ENCODE measurements at regions not wholly inside any gene's neighbourhood (a gene's known extent, or its start where the extent isn't known, plus 50 kb on each side); places are given as distances from the start of the nearest gene placed in this dataset.
"Not testable (repeated sequence)": the region's sequence is repeated elsewhere in the genome, so short reads cannot be mapped to it uniquely, and the experiment has no call there.

DNA sequence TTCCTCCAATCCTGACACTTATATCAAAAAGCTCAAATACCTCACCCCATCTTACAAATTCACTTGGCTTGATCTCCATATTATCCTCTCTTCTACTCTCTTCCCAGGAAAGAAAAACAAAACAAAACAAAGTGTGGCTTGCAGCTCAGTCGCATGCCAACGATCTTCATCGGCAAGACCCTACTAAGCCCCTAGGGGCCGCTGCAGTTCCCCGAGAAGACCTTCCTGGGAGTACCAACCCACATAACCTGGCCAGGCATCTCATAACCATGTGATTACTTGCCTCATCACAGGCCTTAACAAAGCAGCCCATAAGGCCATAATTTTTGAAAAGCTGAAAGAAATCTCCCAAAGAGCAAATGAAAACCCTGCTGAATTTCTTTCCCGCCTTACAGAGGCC, 103.7 kb downstream of the ZNF92 start:
- Histone ChIP-seq H3K4ac (ENCODE audit: low read depth, low read length) (no peak overlapping the region), H3K23ac (ENCODE audit: low read length) (no peak overlapping the region)
- DNase-seq = peak; percentile 81

DNA sequence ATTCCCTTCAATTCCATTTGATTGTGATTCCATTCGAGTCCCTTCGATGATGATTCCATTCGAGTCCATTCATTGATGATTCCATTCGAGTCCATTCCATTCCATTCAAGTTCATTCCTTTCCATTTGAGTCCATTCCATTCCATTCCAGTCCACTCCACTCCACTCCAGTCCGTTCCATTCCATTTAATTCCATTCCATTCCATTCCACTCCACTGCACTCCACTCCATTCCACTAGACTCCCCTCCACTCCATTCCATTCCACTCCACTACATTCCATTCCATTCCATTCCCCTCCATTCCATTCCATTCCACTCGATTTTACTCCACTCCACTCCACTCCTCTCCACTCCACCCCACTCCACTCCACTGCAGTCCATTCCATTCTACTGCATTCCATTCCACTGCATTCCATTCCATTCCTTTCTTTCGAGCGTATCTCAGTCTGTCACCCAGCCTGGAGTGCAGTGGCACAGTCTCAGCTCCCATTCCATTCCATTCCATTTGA, 115.7 kb downstream of the ZNF92 start:
- no peak overlapping the region for H3K23ac ChIP-seq (ENCODE audit: low read length)
- no peaks in the 10 kb centered on the region for H3K79me1 ChIP-seq (ENCODE audit: low read length)
- no peak overlapping the region for H2BK15ac ChIP-seq (replicated peaks; ENCODE audit: low read depth)
- no peak overlapping the region for H3K18ac ChIP-seq (ENCODE audit: low read length)
- no peak overlapping the region for H2AK5ac ChIP-seq (ENCODE audit: low read length)
- H3K27ac ChIP-seq (ENCODE audit: low read depth, low read length) = no peak overlapping the region
- H3K4ac ChIP-seq (ENCODE audit: low read depth, low read length) = no peak overlapping the region
- WGBS (ENCODE audit: extremely low coverage, insufficient coverage, low lambda C conversion rate) = 100% methylated on average over 1 of the region's 8 CpGs
- H3K4me3 ChIP-seq (ENCODE audit: low read length) = no peak overlapping the region
- DNase-seq = no peak
- H3K9ac ChIP-seq (ENCODE audit: low read length) = no peak overlapping the region
- H3K36me3 ChIP-seq (ENCODE audit: control insufficient read depth, insufficient read depth, low read length) = no peaks in the 10 kb centered on the region
- no peak overlapping the region for H2BK120ac ChIP-seq (ENCODE audit: low read depth, low read length)
- H2BK5ac ChIP-seq (ENCODE audit: low read length) = no peak overlapping the region
- H4K5ac ChIP-seq (ENCODE audit: low read length) = no peak overlapping the region
- H4K8ac ChIP-seq (ENCODE audit: low read depth, low read length) = no peak overlapping the region
- no peak overlapping the region for H3K4me2 ChIP-seq (ENCODE audit: low read length)
- no peaks in the 10 kb centered on the region for H3K27me3 ChIP-seq (ENCODE audit: insufficient read depth, low read length, poor library complexity)
- H3K4me1 ChIP-seq (ENCODE audit: control insufficient read depth, low read depth, low read length) = no peaks in the 10 kb centered on the region
- H3K79me2 ChIP-seq (ENCODE audit: control insufficient read depth, insufficient read depth, low read length) = no peaks in the 10 kb centered on the region
- H3K56ac ChIP-seq (ENCODE audit: low read length) = no peak overlapping the region

More for the DNA sequence above, 103.7 kb downstream of the ZNF92 start:
- Histone ChIP-seq H3K4me1 (ENCODE audit: control insufficient read depth, low read depth, low read length) (no peaks in the 10 kb centered on the region), H2BK15ac (replicated peaks; ENCODE audit: low read depth) (no peak overlapping the region), H3K79me1 (ENCODE audit: low read length) (no peaks in the 10 kb centered on the region), H3K36me3 (ENCODE audit: control insufficient read depth, insufficient read depth, low read length) (no peaks in the 10 kb centered on the region), H3K4me3 (ENCODE audit: low read length) (no peak overlapping the region), H3K9ac (ENCODE audit: low read length) (no peak overlapping the region), H3K27me3 (ENCODE audit: insufficient read depth, low read length, poor library complexity) (no peaks in the 10 kb centered on the region), H4K8ac (ENCODE audit: low read depth, low read length) (no peak overlapping the region), H2BK120ac (ENCODE audit: low read depth, low read length) (no peak overlapping the region), H2BK5ac (ENCODE audit: low read length) (no peak overlapping the region), H3K56ac (ENCODE audit: low read length) (no peak overlapping the region), H3K79me2 (ENCODE audit: control insufficient read depth, insufficient read depth, low read length) (no peaks in the 10 kb centered on the region), H3K27ac (ENCODE audit: low read depth, low read length) (no peak overlapping the region), H3K4me2 (ENCODE audit: low read length) (no peak overlapping the region), H3K18ac (ENCODE audit: low read length) (no peak overlapping the region), H2AK5ac (ENCODE audit: low read length) (no peak overlapping the region), H4K5ac (ENCODE audit: low read length) (no peak overlapping the region)
- WGBS (ENCODE audit: extremely low coverage, insufficient coverage, low lambda C conversion rate) = no CpG with 5 or more reads among the region's 6 CpGs

DNA sequence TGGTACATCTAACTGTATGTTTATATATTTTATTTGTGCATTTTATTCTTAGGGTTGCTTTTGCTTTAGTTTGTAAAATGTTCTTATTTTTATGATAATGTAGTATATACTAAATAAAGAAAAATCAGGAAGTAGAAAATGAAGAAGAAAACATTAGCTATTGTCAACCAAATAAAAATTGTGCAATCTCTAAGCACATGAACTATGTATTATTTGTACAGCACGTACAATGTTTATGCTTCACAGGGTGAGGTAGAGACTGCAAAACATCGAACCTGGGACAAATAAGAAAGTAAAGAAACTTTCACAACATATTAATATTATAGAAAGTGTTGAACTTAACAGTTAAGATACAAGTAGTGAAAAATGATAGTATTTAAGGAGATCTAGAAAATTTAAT, 123.0 kb downstream of the ZNF92 start:
- no CpG with 5 or more reads among the region's 2 CpGs for WGBS (ENCODE audit: extremely low coverage, insufficient coverage, low lambda C conversion rate)
- not testable (repeated sequence) for H3K23ac ChIP-seq (ENCODE audit: low read length); H2AK5ac ChIP-seq (ENCODE audit: low read length); H3K56ac ChIP-seq (ENCODE audit: low read length); H3K4me2 ChIP-seq (ENCODE audit: low read length); H2BK5ac ChIP-seq (ENCODE audit: low read length); H3K9ac ChIP-seq (ENCODE audit: low read length); H3K4me3 ChIP-seq (ENCODE audit: low read length); H3K79me1 ChIP-seq (ENCODE audit: low read length); H3K4me1 ChIP-seq (ENCODE audit: control insufficient read depth, low read depth, low read length); H3K79me2 ChIP-seq (ENCODE audit: control insufficient read depth, insufficient read depth, low read length); H3K4ac ChIP-seq (ENCODE audit: low read depth, low read length); DNase-seq; H3K36me3 ChIP-seq (ENCODE audit: control insufficient read depth, insufficient read depth, low read length); H2BK120ac ChIP-seq (ENCODE audit: low read depth, low read length); H3K27ac ChIP-seq (ENCODE audit: low read depth, low read length); H2BK15ac ChIP-seq (replicated peaks; ENCODE audit: low read depth); H3K18ac ChIP-seq (ENCODE audit: low read length); H3K27me3 ChIP-seq (ENCODE audit: insufficient read depth, low read length, poor library complexity); H4K5ac ChIP-seq (ENCODE audit: low read length); H4K8ac ChIP-seq (ENCODE audit: low read depth, low read length)

DNA sequence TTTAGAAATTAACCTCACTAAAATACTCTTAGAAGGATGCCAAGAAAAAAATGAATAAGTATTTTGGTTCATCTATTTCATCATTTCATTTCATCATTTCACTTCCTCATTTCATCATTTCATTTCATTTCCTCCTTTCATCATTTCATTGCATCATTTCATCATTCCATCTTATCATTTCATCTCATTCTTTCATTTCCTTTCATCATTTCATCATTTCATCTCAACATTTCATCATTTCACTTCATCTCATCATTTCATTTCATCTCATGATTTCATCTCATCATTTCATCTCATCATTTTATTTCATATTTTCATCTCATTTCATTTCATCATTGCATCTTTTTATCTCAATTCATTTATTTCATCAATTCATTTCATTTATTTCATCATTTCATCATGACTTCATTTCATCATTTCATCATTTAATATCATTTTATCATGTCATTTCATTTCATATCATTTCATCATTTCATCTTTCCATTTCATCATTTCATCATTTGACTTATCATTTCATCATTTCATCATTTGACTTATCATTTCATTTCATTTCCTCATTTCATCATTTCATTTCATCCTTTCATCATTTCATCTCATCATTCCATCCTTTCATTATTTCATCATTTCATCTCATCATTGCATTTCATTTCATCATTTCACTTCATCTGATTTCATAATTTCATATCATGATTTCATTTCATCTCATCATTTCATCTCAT, 129.9 kb downstream of the ZNF92 start:
- H4K5ac ChIP-seq (ENCODE audit: low read length) = no peak overlapping the region
- no peak overlapping the region for H3K4me2 ChIP-seq (ENCODE audit: low read length)
- no peak overlapping the region for H2BK120ac ChIP-seq (ENCODE audit: low read depth, low read length)
- no peak overlapping the region for H3K56ac ChIP-seq (ENCODE audit: low read length)
- no peak overlapping the region for H4K8ac ChIP-seq (ENCODE audit: low read depth, low read length)
- no peak for DNase-seq
- no peak overlapping the region for H3K4me3 ChIP-seq (ENCODE audit: low read length)
- H3K23ac ChIP-seq (ENCODE audit: low read length) = no peak overlapping the region
- H3K27ac ChIP-seq (ENCODE audit: low read depth, low read length) = no peak overlapping the region
- H2BK5ac ChIP-seq (ENCODE audit: low read length) = no peak overlapping the region
- H3K4me1 ChIP-seq (ENCODE audit: control insufficient read depth, low read depth, low read length) = no peaks in the 10 kb centered on the region
- H3K27me3 ChIP-seq (ENCODE audit: insufficient read depth, low read length, poor library complexity) = no peaks in the 10 kb centered on the region
- no peaks in the 10 kb centered on the region for H3K79me1 ChIP-seq (ENCODE audit: low read length)
- no peak overlapping the region for H3K18ac ChIP-seq (ENCODE audit: low read length)
- no peaks in the 10 kb centered on the region for H3K36me3 ChIP-seq (ENCODE audit: control insufficient read depth, insufficient read depth, low read length)
- no peak overlapping the region for H3K4ac ChIP-seq (ENCODE audit: low read depth, low read length)
- H2BK15ac ChIP-seq (replicated peaks; ENCODE audit: low read depth) = no peak overlapping the region
- no peak overlapping the region for H3K9ac ChIP-seq (ENCODE audit: low read length)
- H2AK5ac ChIP-seq (ENCODE audit: low read length) = no peak overlapping the region
- H3K79me2 ChIP-seq (ENCODE audit: control insufficient read depth, insufficient read depth, low read length) = no peaks in the 10 kb centered on the region

DNA sequence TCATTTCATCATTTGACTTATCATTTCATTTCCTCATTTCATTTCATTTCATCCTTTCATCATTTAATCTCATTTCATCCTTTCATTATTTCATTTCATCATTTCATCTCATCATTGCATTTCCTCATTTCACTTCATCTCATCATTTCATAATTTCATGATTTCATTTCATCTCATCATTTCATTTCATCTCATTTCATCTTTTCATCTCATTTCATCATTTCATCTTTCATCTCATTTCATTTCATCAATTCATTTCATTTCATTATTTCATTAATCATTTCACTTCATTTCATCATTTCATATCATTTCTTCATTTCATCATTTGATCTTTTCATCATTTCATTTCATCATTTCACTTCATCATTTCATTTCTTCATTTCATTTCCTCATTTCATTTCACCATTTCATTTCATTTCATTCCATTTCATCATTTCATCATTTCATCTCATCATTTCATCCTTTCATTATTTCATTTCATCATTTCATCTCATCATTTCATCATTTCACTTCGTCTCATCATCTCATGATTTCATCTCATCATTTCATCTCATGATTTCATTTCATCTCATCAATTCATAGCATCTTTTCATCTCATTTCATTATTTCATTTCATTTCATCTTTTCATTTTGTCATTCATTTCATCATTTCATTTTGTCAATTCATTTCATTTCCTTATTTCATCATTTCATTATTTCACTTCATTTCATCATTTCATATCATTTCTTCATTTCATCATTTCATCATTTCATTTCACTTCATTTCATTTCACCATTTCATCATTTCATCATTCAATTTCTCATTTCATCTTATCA, 131.1 kb downstream of the ZNF92 start:
- not testable (repeated sequence) for H3K9ac ChIP-seq (ENCODE audit: low read length); H3K56ac ChIP-seq (ENCODE audit: low read length); H3K18ac ChIP-seq (ENCODE audit: low read length); H3K23ac ChIP-seq (ENCODE audit: low read length); DNase-seq; H2BK120ac ChIP-seq (ENCODE audit: low read depth, low read length); H3K36me3 ChIP-seq (ENCODE audit: control insufficient read depth, insufficient read depth, low read length); H2BK5ac ChIP-seq (ENCODE audit: low read length); H3K27ac ChIP-seq (ENCODE audit: low read depth, low read length); H3K27me3 ChIP-seq (ENCODE audit: insufficient read depth, low read length, poor library complexity); H3K4me1 ChIP-seq (ENCODE audit: control insufficient read depth, low read depth, low read length); H4K8ac ChIP-seq (ENCODE audit: low read depth, low read length); H3K79me1 ChIP-seq (ENCODE audit: low read length); H3K4ac ChIP-seq (ENCODE audit: low read depth, low read length); H4K5ac ChIP-seq (ENCODE audit: low read length); H3K4me3 ChIP-seq (ENCODE audit: low read length); H3K4me2 ChIP-seq (ENCODE audit: low read length); H2BK15ac ChIP-seq (replicated peaks; ENCODE audit: low read depth); H2AK5ac ChIP-seq (ENCODE audit: low read length); H3K79me2 ChIP-seq (ENCODE audit: control insufficient read depth, insufficient read depth, low read length)
- WGBS (ENCODE audit: extremely low coverage, insufficient coverage, low lambda C conversion rate) = 100% methylated on average over 1 of the region's 1 CpG

Data from mesendoderm (in vitro differentiated cells).